Endothelial cell of umbilical vein (primary cell): ENCODE measurements at regions not wholly inside any gene's neighbourhood (a gene's known extent, or its start where the extent isn't known, plus 50 kb on each side); places are given as distances from the start of the nearest gene placed in this dataset.

Source experiments
- BruUV-seq: library from RNA; stranded (reverse); fragments of 400-500 nt; replicated peaks from 2 replicates; lab custom pipeline; 2021; lab: Mats Ljungman, UMichigan
- CTCF ChIA-PET: fragments of 300-600, 350-600 bp; sonication (Branson Sonifier 250); formaldehyde crosslinking; loops from one replicate; lab custom pipeline; 2021; ENCODE audit warnings: antibody characterized with exemption, inconsistent platforms; lab: Charles Lee
- POLR2A ChIA-PET: fragments of 300-600, 350-600 bp; sonication (Branson Sonifier 250); formaldehyde crosslinking; loops from one replicate; lab custom pipeline; 2021; ENCODE audit warnings: antibody characterized with exemption, inconsistent platforms; lab: Charles Lee
- DNase-seq: peaks from one replicate; pipeline ENCODE4 v3.0.0-alpha.2; 2011; ENCODE audit warnings: low read depth, low spot score
- FAIRE-seq: peaks from 2 replicates; lab custom pipeline; 2011; peaks lifted over from hg19 to GRCh38; lab: Jason Lieb, UNC
- H2AFZ ChIP-seq: 2 replicates; pipeline ENCODE4 v1.6.0; 2012; ENCODE audit warnings: low read depth, low read length, control low read depth, inconsistent platforms
- H3K27ac ChIP-seq: 2 replicates; pipeline ENCODE4 v1.5.1; 2011; ENCODE audit warnings: low read depth, mild to moderate bottlenecking, control low read depth, low read length, moderate library complexity; ENCODE audit not compliant: insufficient read depth
- H3K27me3 ChIP-seq, 2 experiments: 2 replicates each; pipeline versions ENCODE4 v1.6.0 to v1.6.1; 2011; ENCODE audit warnings: low read length in 2 of 2, mixed read lengths in 1 of 2; ENCODE audit not compliant: control insufficient read depth in 2 of 2, insufficient read depth in 2 of 2
- H3K36me3 ChIP-seq, 2 experiments: 2 replicates in 1 of 2; 3 replicates in 1 of 2; pipeline ENCODE4 v1.5.1; 2011; ENCODE audit warnings: low read length in 2 of 2, mild to moderate bottlenecking in 1 of 2, moderate library complexity in 1 of 2; ENCODE audit not compliant: control insufficient read depth in 2 of 2, insufficient read depth in 2 of 2; ENCODE audit errors: extremely low read depth in 1 of 2
- H3K4me1 ChIP-seq: 3 replicates; pipeline ENCODE4 v1.5.1; 2011; ENCODE audit warnings: mild to moderate bottlenecking, low read length; ENCODE audit not compliant: control insufficient read depth, insufficient read depth; ENCODE audit errors: extremely low read depth
- H3K4me2 ChIP-seq: 2 replicates; pipeline ENCODE4 v1.6.1; 2011; ENCODE audit warnings: low read length, control low read depth, mixed read lengths; ENCODE audit not compliant: insufficient read depth
- H3K4me3 ChIP-seq, 3 experiments: fragments of 200-600 bp in 1 of 3; sonication (generic), shearing (Covaris generic) in 1 of 3; replicated peaks in 1 of 3; 2 replicates each; pipeline ENCODE4 v1.5.1; 2011 to 2016; ENCODE audit warnings: control low read depth in 3 of 3, low read length in 3 of 3, mild to moderate bottlenecking in 2 of 3, inconsistent platforms in 1 of 3, low read depth in 1 of 3, moderate library complexity in 1 of 3; ENCODE audit not compliant: insufficient read depth in 1 of 3
- H3K79me2 ChIP-seq: 2 replicates; pipeline ENCODE4 v1.6.0; 2012; ENCODE audit warnings: low read length, inconsistent platforms; ENCODE audit not compliant: control insufficient read depth, insufficient read depth
- H3K9ac ChIP-seq: replicated peaks from 2 replicates; pipeline ENCODE3; 2011; ENCODE audit warnings: low read length, control low read depth; ENCODE audit not compliant: insufficient read depth; ENCODE audit errors: extremely low read depth
- H3K9me1 ChIP-seq: replicated peaks from 3 replicates; pipeline ENCODE4 v1.6.0; 2011; ENCODE audit warnings: mild to moderate bottlenecking, low read length; ENCODE audit not compliant: control insufficient read depth, insufficient read depth; ENCODE audit errors: extremely low read depth
- H3K9me3 ChIP-seq: replicated peaks from 2 replicates; pipeline ENCODE4 v1.5.1; 2012; ENCODE audit warnings: low read length, inconsistent platforms; ENCODE audit not compliant: control insufficient read depth, insufficient read depth
- H4K20me1 ChIP-seq: replicated peaks from 2 replicates; pipeline ENCODE3; 2011; ENCODE audit warnings: mild to moderate bottlenecking, low read length; ENCODE audit not compliant: control insufficient read depth, insufficient read depth; ENCODE audit errors: extremely low read depth
- EZH2 ChIP-seq: IDR thresholded peaks from 2 replicates; pipeline ENCODE4 v1.6.1; 2012; ENCODE audit warnings: borderline replicate concordance, low read depth, mild to moderate bottlenecking, moderate library complexity, low read length, inconsistent platforms; ENCODE audit not compliant: severe bottlenecking
- FOS ChIP-seq: IDR thresholded peaks from 2 replicates; pipeline ENCODE4 v1.6.1; 2011; ENCODE audit warnings: mild to moderate bottlenecking, low read length, moderate library complexity, borderline replicate concordance; ENCODE audit not compliant: insufficient read depth
- GATA2 ChIP-seq: IDR thresholded peaks from 2 replicates; pipeline ENCODE4 v1.7.0; 2011; ENCODE audit warnings: low read depth, mild to moderate bottlenecking, moderate library complexity, mixed read lengths, low read length; ENCODE audit not compliant: insufficient read length, insufficient read depth
- JUN ChIP-seq: IDR thresholded peaks from 2 replicates; pipeline ENCODE4 v1.6.1; 2011; ENCODE audit warnings: borderline replicate concordance, low read depth; ENCODE audit not compliant: insufficient read length, insufficient read depth
- MYC ChIP-seq: IDR thresholded peaks from one replicate; pipeline ENCODE4 v1.6.1; 2011; ENCODE audit warnings: mild to moderate bottlenecking, low read depth, low read length
- POLR2A ChIP-seq: IDR thresholded peaks from 2 replicates; pipeline ENCODE4 v1.6.1; 2012; ENCODE audit warnings: low read depth, mild to moderate bottlenecking, control low read depth, low read length
- POLR2AphosphoS5 ChIP-seq: IDR thresholded peaks from 2 replicates; pipeline ENCODE4 v1.6.1; 2012; ENCODE audit warnings: low read depth, mild to moderate bottlenecking, control low read depth, low read length, moderate library complexity; ENCODE audit not compliant: insufficient read depth
- dilution Hi-C: fragments of 300-500 bp; cut with MboI; formaldehyde crosslinking; loops from one replicate; pipeline ENCODE4 v1.15.0; 2019; ENCODE audit warnings: low sequenced_read_pairs; ENCODE audit not compliant: extremely low pct_ligation_motif_present
- intact Hi-C: fragments of 100-400 bp; cut with micrococcal nuclease; formaldehyde crosslinking; loops from one replicate; pipeline ENCODE4 v1.10.0; 2022
- TF ChIP-seq, protein P1 (sequence below), 2 donors: IDR thresholded peaks; 1 replicate in 1 of 2; 2 replicates in 1 of 2; pipeline ENCODE4 v1.5.1; 2011; ENCODE audit warnings: low read length in 2 of 2, mild to moderate bottlenecking in 2 of 2, moderate library complexity in 2 of 2, control low read depth in 1 of 2, inconsistent platforms in 1 of 2, low read depth in 1 of 2; ENCODE audit not compliant: insufficient read depth in 1 of 2; ENCODE audit errors: extremely low read depth in 1 of 2
- TF ChIP-seq, protein P2 (sequence below): IDR thresholded peaks from 2 replicates; pipeline ENCODE4 v1.6.1; 2011; ENCODE audit not compliant: insufficient read depth, insufficient read length

GRCh38 chr2:9693646-9694045, 62.8 kb upstream of the YWHAQ start:
- H3K9me1 ChIP-seq: no peaks in the 10 kb centered on the region
- H3K9ac ChIP-seq: no peak overlapping the region
- POLR2A ChIA-PET: no interaction called here
- no peak for FAIRE-seq
- no peaks in the 10 kb centered on the region for H3K27me3 ChIP-seq
- H3K79me2 ChIP-seq: no peaks in the 10 kb centered on the region
- no peak overlapping the region for H3K4me2 ChIP-seq
- TF ChIP-seq, protein P1, sequence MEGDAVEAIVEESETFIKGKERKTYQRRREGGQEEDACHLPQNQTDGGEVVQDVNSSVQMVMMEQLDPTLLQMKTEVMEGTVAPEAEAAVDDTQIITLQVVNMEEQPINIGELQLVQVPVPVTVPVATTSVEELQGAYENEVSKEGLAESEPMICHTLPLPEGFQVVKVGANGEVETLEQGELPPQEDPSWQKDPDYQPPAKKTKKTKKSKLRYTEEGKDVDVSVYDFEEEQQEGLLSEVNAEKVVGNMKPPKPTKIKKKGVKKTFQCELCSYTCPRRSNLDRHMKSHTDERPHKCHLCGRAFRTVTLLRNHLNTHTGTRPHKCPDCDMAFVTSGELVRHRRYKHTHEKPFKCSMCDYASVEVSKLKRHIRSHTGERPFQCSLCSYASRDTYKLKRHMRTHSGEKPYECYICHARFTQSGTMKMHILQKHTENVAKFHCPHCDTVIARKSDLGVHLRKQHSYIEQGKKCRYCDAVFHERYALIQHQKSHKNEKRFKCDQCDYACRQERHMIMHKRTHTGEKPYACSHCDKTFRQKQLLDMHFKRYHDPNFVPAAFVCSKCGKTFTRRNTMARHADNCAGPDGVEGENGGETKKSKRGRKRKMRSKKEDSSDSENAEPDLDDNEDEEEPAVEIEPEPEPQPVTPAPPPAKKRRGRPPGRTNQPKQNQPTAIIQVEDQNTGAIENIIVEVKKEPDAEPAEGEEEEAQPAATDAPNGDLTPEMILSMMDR (IDR thresholded peaks at IDR 0.05; ENCODE audit: extremely low read depth in 1 of 2, insufficient read depth in 1 of 2, low read depth in 1 of 2, low read length in 2 of 2): no peak
- TF ChIP-seq POLR2A (no peak), JUN (no peak), FOS (no peak), MYC (no peak), GATA2 (no peak), POLR2AphosphoS5 (no peak), EZH2 (no peak)
- TF ChIP-seq, protein P2, sequence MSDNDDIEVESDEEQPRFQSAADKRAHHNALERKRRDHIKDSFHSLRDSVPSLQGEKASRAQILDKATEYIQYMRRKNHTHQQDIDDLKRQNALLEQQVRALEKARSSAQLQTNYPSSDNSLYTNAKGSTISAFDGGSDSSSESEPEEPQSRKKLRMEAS: no peak
- H3K36me3 ChIP-seq: no peaks in the 10 kb centered on the region
- H4K20me1 ChIP-seq: no peaks in the 10 kb centered on the region
- CTCF ChIA-PET: interaction anchor here (1.3 to 1.6 kb wide), 2 partner anchors 18 to 33 kb away, joined by 3 to 6 read pairs; no protein-coding TSS in a partner anchor
- no peak overlapping the region for H3K4me3 ChIP-seq
- intact Hi-C loops (loop anchor here (5.0 kb wide), 1 partner anchor 59 kb away; no protein-coding TSS in a partner anchor), dilution Hi-C loops (no loop called here)
- no peaks in the 10 kb centered on the region for H3K4me1 ChIP-seq
- no peak for DNase-seq
- no peak overlapping the region for H2AFZ ChIP-seq
- no TSS peak for BruUV-seq
- H3K27ac ChIP-seq: no peak overlapping the region
- H3K9me3 ChIP-seq: no peaks in the 10 kb centered on the region
